ENCODE measurements at regions not wholly inside any gene's neighbourhood (a gene's known extent, or its start where the extent isn't known, plus 50 kb on each side); places are given as distances from the start of the nearest gene placed in this dataset.

DNA sequence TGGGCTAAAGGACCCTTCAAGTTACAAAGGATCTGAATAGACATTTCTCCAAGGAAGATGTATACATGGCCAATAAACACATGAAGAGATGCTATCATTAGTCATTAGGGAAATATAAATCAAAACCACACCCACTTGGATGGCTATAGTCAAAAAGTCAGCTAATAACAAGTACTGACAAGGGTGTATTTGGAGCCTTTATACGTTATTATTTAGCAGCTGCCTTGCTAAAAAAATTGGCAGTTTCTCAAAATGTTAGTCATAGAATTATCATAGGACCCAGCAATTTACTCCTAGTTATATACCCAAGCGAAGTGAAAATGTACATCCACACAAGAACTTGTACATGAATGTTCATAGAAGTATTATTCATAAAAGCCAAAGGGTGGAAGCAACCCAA is 112.7 kb upstream of the DUSP21 start:
- H3K4me3 ChIP-seq (ENCODE audit: low read depth, low read length): no peak overlapping the region
- no peak for DNase-seq (ENCODE audit: low read depth)
- TF ChIP-seq, protein P1, sequence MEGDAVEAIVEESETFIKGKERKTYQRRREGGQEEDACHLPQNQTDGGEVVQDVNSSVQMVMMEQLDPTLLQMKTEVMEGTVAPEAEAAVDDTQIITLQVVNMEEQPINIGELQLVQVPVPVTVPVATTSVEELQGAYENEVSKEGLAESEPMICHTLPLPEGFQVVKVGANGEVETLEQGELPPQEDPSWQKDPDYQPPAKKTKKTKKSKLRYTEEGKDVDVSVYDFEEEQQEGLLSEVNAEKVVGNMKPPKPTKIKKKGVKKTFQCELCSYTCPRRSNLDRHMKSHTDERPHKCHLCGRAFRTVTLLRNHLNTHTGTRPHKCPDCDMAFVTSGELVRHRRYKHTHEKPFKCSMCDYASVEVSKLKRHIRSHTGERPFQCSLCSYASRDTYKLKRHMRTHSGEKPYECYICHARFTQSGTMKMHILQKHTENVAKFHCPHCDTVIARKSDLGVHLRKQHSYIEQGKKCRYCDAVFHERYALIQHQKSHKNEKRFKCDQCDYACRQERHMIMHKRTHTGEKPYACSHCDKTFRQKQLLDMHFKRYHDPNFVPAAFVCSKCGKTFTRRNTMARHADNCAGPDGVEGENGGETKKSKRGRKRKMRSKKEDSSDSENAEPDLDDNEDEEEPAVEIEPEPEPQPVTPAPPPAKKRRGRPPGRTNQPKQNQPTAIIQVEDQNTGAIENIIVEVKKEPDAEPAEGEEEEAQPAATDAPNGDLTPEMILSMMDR (IDR thresholded peaks at IDR 0.05; ENCODE audit: low read depth, low read length, missing control alignments): no peak

DNA sequence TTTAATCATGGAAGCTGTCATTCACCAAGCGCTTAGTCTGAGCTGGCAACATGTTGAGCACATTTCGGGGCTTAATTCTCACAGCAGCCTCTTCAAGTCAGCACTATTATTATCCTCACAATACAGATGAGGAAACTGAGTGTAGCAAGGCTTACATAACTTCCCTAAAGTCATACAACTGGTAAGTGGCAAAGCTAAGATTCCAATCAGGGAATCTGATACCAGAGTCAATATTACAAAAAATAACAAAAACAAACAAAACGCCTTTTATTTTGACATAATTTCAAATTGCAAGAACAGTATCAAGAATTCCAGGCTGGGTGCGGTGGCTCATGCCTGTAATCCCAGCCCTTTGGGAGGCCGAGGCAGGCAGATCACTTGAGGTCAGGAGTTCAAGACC is 120.4 kb upstream of the DUSP21 start:
- H3K4me3 ChIP-seq (ENCODE audit: low read depth, low read length): no peak overlapping the region
- TF ChIP-seq, protein P1 (IDR thresholded peaks at IDR 0.05; ENCODE audit: low read depth, low read length, missing control alignments): no peak
- DNase-seq (ENCODE audit: low read depth): no peak

DNA sequence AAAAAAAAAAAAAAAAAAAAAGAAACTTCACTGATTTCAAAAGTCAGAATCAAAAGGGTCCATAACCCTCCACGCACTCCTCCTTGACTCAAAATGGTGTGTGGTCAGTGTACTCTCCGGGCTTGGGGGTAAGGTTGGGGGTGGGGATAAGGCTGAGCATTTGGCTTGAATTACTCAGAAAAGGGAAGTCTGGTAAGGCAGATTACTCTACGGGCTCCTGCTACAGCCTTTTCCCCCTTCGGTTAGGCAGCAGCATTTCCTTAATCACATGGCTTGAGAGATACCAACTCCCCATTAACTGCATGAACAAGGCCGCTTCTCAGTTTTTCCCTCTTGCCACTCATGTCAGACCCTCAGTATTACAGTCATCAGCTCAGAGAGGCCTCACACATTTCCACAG is 135.4 kb upstream of the DUSP21 start:
- no peak overlapping the region for H3K4me3 ChIP-seq (ENCODE audit: low read depth, low read length)
- DNase-seq (ENCODE audit: low read depth): no peak
- TF ChIP-seq, protein P1 (IDR thresholded peaks at IDR 0.05; ENCODE audit: low read depth, low read length, missing control alignments): no peak

DNA sequence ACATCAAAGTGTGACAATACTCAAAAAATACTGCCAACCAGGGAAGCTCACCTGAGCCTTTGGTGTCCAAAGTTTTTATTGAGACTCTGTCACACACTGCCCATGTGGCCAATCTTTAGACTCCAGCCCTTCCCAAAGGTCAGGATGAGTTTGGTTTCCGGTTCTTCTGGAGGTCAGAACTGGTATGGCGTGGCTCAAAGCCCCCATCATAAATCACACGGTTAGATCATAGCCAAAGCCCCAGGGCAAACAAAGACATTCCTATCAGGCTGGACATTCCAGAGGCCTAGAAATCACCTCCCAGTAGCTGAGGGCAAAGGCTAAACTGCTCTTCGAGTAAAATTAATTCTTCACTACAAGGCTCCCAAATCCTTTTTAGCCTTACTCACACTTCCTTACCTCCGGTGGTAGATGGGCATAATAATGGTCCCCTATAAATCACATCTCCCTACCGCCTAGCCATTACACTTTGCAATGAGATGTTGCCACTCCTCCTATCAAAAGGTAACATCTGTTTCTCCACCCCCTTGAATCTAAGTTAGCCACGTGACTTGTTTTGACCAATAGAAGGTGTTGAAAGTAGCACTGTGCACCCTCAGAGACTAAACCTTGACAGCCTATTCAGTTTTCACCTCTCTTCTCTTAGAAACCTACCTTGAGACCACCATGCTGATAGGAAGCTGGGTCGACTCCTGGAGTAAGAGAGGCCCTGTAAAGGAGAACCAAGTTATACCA is 137.8 kb upstream of the DUSP21 start:
- no peak for DNase-seq (ENCODE audit: low read depth)
- no peak overlapping the region for H3K4me3 ChIP-seq (ENCODE audit: low read depth, low read length)
- TF ChIP-seq, protein P1 (IDR thresholded peaks at IDR 0.05; ENCODE audit: low read depth, low read length, missing control alignments): no peak

DNA sequence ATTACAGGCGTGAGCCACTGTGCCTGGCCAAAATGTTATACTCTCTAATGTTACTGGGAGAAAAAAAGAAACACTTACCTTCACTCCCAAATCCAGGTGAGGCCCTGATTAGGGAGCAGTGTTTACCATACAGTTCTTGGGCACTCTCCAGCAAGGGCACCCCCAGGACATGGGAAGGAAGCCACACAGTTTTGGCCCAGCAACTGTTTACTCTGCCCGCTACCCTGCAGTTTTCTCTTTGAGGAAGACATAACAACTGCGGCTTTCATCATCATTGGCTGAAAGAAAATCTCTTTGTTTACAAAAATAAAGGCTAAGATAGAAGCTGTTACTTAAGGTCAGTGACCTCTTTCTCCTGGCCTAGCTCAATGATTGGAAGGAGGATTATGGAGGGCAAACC is 145.5 kb upstream of the DUSP21 start:
- no peak for DNase-seq (ENCODE audit: low read depth)
- H3K4me3 ChIP-seq (ENCODE audit: low read depth, low read length): no peak overlapping the region
- TF ChIP-seq, protein P1 (IDR thresholded peaks at IDR 0.05; ENCODE audit: low read depth, low read length, missing control alignments): no peak

DNA sequence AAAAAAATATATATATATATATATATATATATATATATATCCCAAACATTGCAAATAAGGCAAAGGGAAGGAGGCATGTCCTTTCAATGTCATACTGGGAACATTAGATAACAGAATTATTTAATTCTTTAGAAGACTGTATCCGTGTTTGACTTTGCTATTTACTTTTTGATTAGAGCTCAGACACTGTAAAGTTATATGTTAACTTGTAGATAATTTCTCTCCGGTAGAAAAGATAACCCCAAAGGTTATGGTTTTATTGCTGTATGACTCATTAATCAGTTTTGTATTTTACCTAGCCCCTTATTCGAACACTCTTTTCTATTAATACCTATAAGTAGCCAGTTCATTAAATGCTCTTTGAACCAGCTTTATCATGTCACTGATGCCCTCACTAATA is 150.6 kb upstream of the DUSP21 start:
- no peak overlapping the region for H3K4me3 ChIP-seq (ENCODE audit: low read depth, low read length)
- DNase-seq (ENCODE audit: low read depth): no peak
- TF ChIP-seq, protein P1 (IDR thresholded peaks at IDR 0.05; ENCODE audit: low read depth, low read length, missing control alignments): no peak

DNA sequence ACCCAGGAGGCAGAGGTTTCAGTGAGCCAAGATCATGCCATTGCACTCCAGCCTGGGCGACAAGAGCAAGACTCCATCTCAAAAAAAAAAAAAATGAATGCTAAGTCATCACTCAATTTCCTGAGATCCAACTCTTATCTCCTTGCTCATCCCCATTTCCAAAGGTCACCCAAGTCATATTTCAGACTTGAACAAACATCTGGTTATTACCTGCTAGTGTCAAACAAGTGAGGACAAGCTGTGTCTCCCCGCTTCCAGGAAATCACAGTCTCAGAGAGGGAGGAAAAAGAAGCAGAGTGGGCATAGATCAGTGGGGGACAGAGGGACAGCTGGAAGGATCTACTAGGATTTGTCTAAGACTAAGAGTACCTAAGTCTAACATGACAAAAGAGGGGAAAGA is 147.5 kb upstream of the FUNDC1 start:
- TF ChIP-seq, protein P1 (IDR thresholded peaks at IDR 0.05; ENCODE audit: low read depth, low read length, missing control alignments): no peak
- H3K4me3 ChIP-seq (ENCODE audit: low read depth, low read length): no peak overlapping the region
- no peak for DNase-seq (ENCODE audit: low read depth)

Data from GM12864 (cell line).